ENCODE measurements at regions not wholly inside any gene's neighbourhood (a gene's known extent, or its start where the extent isn't known, plus 50 kb on each side); places are given as distances from the start of the nearest gene placed in this dataset.
"Not testable (repeated sequence)": the region's sequence is repeated elsewhere in the genome, so short reads cannot be mapped to it uniquely, and the experiment has no call there.

- no peak for DNase-seq
Observed at GRCh38 chr10:30728766-30729165, 99.2 kb upstream of the LYZL2 start.

- no peak for DNase-seq
Observed at GRCh38 chr10:30728127-30728526, 98.6 kb upstream of the LYZL2 start.

GRCh38 chr10:30727524-30727923, 98.0 kb upstream of the LYZL2 start:
- DNase-seq = no peak

- peak; percentile 85 for DNase-seq
Observed at GRCh38 chr10:30726783-30727414, 97.3 kb upstream of the LYZL2 start.

- no peak for DNase-seq
Observed at GRCh38 chr10:30725661-30726060, 96.1 kb upstream of the LYZL2 start.

GRCh38 chr10:30724296-30724695, 94.7 kb upstream of the LYZL2 start:
- DNase-seq = no peak

GRCh38 chr10:30722956-30723620, 93.5 kb upstream of the LYZL2 start:
- DNase-seq = no peak

GRCh38 chr10:30719832-30720231, 90.3 kb upstream of the LYZL2 start:
- no peak for DNase-seq

GRCh38 chr10:30709700-30710358, 80.3 kb upstream of the LYZL2 start:
- no peak for DNase-seq

- DNase-seq = no peak
Observed at GRCh38 chr10:30709229-30709628, 79.7 kb upstream of the LYZL2 start.

GRCh38 chr10:30708234-30708633, 78.7 kb upstream of the LYZL2 start:
- no peak for DNase-seq

- DNase-seq = not testable (repeated sequence)
Observed at GRCh38 chr10:30706189-30706588, 76.6 kb upstream of the LYZL2 start.

GRCh38 chr10:30705625-30706149, 76.1 kb upstream of the LYZL2 start:
- no peak for DNase-seq

GRCh38 chr10:30705101-30705624, 75.6 kb upstream of the LYZL2 start:
- DNase-seq = peak; percentile 38

- peak; percentile 64 for DNase-seq
Observed at GRCh38 chr10:30704601-30705100, 75.1 kb upstream of the LYZL2 start.

- DNase-seq = no peak
Observed at GRCh38 chr10:30704026-30704600, 74.6 kb upstream of the LYZL2 start.

- not testable (repeated sequence) for DNase-seq
Observed at GRCh38 chr10:30703446-30703845, 73.9 kb upstream of the LYZL2 start.

GRCh38 chr10:30702860-30703259, 73.3 kb upstream of the LYZL2 start:
- no peak for DNase-seq

GRCh38 chr10:30701451-30702173, 72.1 kb upstream of the LYZL2 start:
- peak; percentile 83 for DNase-seq

GRCh38 chr10:30697806-30698205, 68.3 kb upstream of the LYZL2 start:
- DNase-seq = no peak

GRCh38 chr10:30697221-30697620, 67.7 kb upstream of the LYZL2 start:
- DNase-seq = not testable (repeated sequence)

GRCh38 chr10:30696416-30697185, 67.0 kb upstream of the LYZL2 start:
- not testable (repeated sequence) for DNase-seq
